H4 (cell line): ENCODE measurements at regions not wholly inside any gene's neighbourhood (a gene's known extent, or its start where the extent isn't known, plus 50 kb on each side); places are given as distances from the start of the nearest gene placed in this dataset.
"Not testable (repeated sequence)": the region's sequence is repeated elsewhere in the genome, so short reads cannot be mapped to it uniquely, and the experiment has no call there.

Experiments used
- DNase-seq: peaks from one replicate; pipeline ENCODE4 v3.0.0-alpha.2; 2015; ENCODE audit warnings: low spot score

- DNase-seq, result no peak
Observed at GRCh38 chr6:96276305-96276704, 245.3 kb upstream of the UFL1 start.

GRCh38 chr6:96276856-96277255 lies 244.8 kb upstream of the UFL1 start:
- no peak for DNase-seq

- DNase-seq, result no peak
Observed at GRCh38 chr6:96279084-96279483, 242.5 kb upstream of the UFL1 start.

- DNase-seq, result no peak
Observed at GRCh38 chr6:96286503-96286902, 235.1 kb upstream of the UFL1 start.

GRCh38 chr6:96299525-96299924 lies 222.1 kb upstream of the UFL1 start:
- DNase-seq, result no peak

GRCh38 chr6:96301023-96301422 lies 220.6 kb upstream of the UFL1 start:
- no peak for DNase-seq

- peak; percentile 22 for DNase-seq
Observed at GRCh38 chr6:96301781-96302180, 219.8 kb upstream of the UFL1 start.

- no peak for DNase-seq
Observed at GRCh38 chr6:96302991-96303390, 218.6 kb upstream of the UFL1 start.

GRCh38 chr6:96304997-96305396 lies 216.6 kb upstream of the UFL1 start:
- no peak for DNase-seq

GRCh38 chr6:96330884-96331283 lies 190.7 kb upstream of the UFL1 start:
- DNase-seq, result no peak

GRCh38 chr6:96340164-96340563 lies 181.4 kb upstream of the UFL1 start:
- DNase-seq, result no peak

- no peak for DNase-seq
Observed at GRCh38 chr6:96345501-96345900, 176.1 kb upstream of the UFL1 start.

GRCh38 chr6:96381246-96381645 lies 140.4 kb upstream of the UFL1 start:
- no peak for DNase-seq

GRCh38 chr6:96391776-96392360 lies 129.7 kb upstream of the UFL1 start:
- DNase-seq, result peak; percentile 1

- DNase-seq, result peak; percentile 2
Observed at GRCh38 chr6:96394727-96395126, 126.9 kb upstream of the UFL1 start.

GRCh38 chr6:96410467-96410866 lies 111.1 kb upstream of the UFL1 start:
- no peak for DNase-seq

GRCh38 chr6:96420294-96420693 lies 101.3 kb upstream of the UFL1 start:
- no peak for DNase-seq

- DNase-seq, result no peak
Observed at GRCh38 chr6:96433950-96434349, 87.7 kb upstream of the UFL1 start.

- DNase-seq, result no peak
Observed at GRCh38 chr6:96436398-96436797, 85.2 kb upstream of the UFL1 start.

GRCh38 chr6:96437228-96437627 lies 84.4 kb upstream of the UFL1 start:
- DNase-seq, result not testable (repeated sequence)

GRCh38 chr6:96450082-96450769 lies 71.4 kb upstream of the UFL1 start:
- no peak for DNase-seq

- no peak for DNase-seq
Observed at GRCh38 chr6:96450770-96451130, 70.9 kb upstream of the UFL1 start.

- no peak for DNase-seq
Observed at GRCh38 chr6:96458771-96459170, 62.8 kb upstream of the UFL1 start.
